Cardiac fibroblast (primary cell): ENCODE measurements at regions not wholly inside any gene's neighbourhood (a gene's known extent, or its start where the extent isn't known, plus 50 kb on each side); places are given as distances from the start of the nearest gene placed in this dataset.
A peak's percentile ranks its signal among the peaks of the same experiment; 100 is the strongest.

Experiments
- DNase-seq, 2 donors: peaks; one replicate each; pipeline versions ENCODE4 v3.0.0 to v3.0.0-alpha.2; 2010; ENCODE audit warnings: low read depth in 2 of 2
- H3K4me3 ChIP-seq, 2 donors: replicated peaks in 1 of 2; 1 replicate in 1 of 2; 2 replicates in 1 of 2; pipeline ENCODE4 v1.5.1; 2011; ENCODE audit warnings: low read depth in 2 of 2, low read length in 2 of 2, mild to moderate bottlenecking in 2 of 2, moderate library complexity in 1 of 2
- TF ChIP-seq, protein P1 (sequence below): IDR thresholded peaks from one replicate; pipeline ENCODE4 v1.5.1; 2011; ENCODE audit warnings: low read depth, mild to moderate bottlenecking, low read length, inconsistent platforms

GRCh38 chr3:43857361-43858293, 166.9 kb downstream of the ABHD5 start:
- TF ChIP-seq, protein P1, sequence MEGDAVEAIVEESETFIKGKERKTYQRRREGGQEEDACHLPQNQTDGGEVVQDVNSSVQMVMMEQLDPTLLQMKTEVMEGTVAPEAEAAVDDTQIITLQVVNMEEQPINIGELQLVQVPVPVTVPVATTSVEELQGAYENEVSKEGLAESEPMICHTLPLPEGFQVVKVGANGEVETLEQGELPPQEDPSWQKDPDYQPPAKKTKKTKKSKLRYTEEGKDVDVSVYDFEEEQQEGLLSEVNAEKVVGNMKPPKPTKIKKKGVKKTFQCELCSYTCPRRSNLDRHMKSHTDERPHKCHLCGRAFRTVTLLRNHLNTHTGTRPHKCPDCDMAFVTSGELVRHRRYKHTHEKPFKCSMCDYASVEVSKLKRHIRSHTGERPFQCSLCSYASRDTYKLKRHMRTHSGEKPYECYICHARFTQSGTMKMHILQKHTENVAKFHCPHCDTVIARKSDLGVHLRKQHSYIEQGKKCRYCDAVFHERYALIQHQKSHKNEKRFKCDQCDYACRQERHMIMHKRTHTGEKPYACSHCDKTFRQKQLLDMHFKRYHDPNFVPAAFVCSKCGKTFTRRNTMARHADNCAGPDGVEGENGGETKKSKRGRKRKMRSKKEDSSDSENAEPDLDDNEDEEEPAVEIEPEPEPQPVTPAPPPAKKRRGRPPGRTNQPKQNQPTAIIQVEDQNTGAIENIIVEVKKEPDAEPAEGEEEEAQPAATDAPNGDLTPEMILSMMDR = no peak
- H3K4me3 ChIP-seq = no peak overlapping the region
- DNase-seq = peak in 1 of 2 donors; percentile 48

- no peak overlapping the region for H3K4me3 ChIP-seq
- TF ChIP-seq, protein P1 = no peak
Observed at GRCh38 chr3:43858294-43858701, 167.6 kb downstream of the ABHD5 start.

GRCh38 chr3:43859766-43860165, 169.0 kb downstream of the ABHD5 start:
- DNase-seq = no peak
- H3K4me3 ChIP-seq = no peak overlapping the region
- TF ChIP-seq, protein P1 = no peak

More at GRCh38 chr3:43858294-43858701, 167.6 kb downstream of the ABHD5 start:
- no peak for DNase-seq

- DNase-seq = no peak
- TF ChIP-seq, protein P1 = no peak
- no peak overlapping the region for H3K4me3 ChIP-seq
Observed at GRCh38 chr3:43861635-43862034, 170.9 kb downstream of the ABHD5 start.

- DNase-seq = no peak
- TF ChIP-seq, protein P1 = no peak
- no peak overlapping the region for H3K4me3 ChIP-seq
Observed at GRCh38 chr3:43862470-43862869, 171.7 kb downstream of the ABHD5 start.

- TF ChIP-seq, protein P1 = no peak
- H3K4me3 ChIP-seq = no peak overlapping the region
- no peak for DNase-seq
Observed at GRCh38 chr3:43862992-43863805, 172.5 kb downstream of the ABHD5 start.
